ENCODE measurements at regions not wholly inside any gene's neighbourhood (a gene's known extent, or its start where the extent isn't known, plus 50 kb on each side); places are given as distances from the start of the nearest gene placed in this dataset.

DNA sequence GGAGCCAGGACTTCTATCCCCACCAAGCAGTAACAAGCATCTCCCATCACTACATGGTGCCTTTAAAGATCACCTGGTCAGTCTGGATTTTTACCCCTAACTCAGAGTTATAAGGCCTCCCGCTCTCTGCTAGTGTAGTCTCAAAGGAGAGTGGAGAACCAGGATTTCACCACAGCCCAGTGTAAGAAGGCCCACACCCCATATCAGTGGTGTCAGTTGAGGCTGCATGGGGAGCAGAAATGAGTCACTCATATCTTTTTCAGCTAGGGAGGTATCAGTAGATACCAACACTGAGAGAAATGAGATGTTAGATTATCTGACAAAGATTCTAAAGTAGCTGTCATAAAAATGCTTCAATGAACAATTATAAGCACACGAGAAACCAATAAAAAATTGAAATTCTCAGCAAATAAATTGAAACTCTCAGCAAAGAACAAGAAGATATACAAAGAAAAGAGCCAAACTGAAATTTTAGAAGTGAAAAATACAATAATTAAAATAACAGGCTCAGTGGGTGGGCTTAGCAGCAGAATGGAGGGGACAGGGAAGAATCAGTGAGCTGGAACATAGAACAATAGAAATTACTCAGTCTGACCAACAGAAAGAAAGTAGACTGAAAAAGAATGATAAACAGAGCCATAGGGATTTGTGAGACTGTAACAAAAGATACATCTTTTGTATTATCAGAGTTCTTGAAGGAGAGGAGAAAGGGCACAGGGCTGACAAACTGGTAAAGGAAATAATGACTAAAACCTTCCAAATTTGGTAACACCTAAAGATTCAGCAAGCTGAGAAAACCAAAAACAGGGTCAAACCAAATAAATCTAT is 257.7 kb downstream of the ANAPC1 start:
- intact Hi-C loops (cut with micrococcal nuclease) = no loop called here
- no peak for ATAC-seq
- DNase-seq = no peak

DNA sequence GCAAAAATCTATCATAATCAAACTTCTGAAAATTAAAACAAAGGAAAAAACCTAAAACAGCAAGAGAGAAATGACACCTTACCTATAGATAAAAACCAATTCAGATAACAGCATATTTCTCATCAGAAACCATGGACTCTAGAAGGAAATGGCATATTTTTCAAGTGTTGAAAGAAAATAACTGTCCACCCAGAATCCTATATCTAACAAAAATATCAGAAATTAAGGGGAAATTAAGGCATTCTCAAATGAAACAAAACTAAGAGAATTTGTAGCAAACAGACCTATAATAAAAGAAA is 257.2 kb downstream of the ANAPC1 start:
- intact Hi-C loops (cut with micrococcal nuclease) = no loop called here
- DNase-seq (no peak), ATAC-seq (no peak)

DNA sequence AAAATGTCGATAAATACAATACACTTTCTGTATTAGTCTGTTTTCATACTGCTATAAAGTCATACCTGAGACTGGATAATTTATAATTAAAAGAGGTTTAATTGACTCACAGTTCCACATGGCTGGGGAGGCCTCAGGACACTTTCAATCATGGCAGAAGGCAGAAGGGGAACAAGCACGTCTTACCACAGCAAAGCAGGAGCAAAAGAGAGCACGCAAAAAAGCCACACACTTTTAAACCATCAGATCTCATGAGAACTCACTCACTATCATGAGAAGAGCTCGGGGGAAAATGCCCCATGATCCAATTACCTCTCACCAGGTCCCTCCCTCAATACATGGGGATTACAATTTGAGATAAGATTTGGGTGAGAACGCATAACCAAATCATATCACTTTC is 256.7 kb downstream of the ANAPC1 start:
- ATAC-seq (no peak), DNase-seq (no peak)
- intact Hi-C loops (cut with micrococcal nuclease) = no loop called here

DNA sequence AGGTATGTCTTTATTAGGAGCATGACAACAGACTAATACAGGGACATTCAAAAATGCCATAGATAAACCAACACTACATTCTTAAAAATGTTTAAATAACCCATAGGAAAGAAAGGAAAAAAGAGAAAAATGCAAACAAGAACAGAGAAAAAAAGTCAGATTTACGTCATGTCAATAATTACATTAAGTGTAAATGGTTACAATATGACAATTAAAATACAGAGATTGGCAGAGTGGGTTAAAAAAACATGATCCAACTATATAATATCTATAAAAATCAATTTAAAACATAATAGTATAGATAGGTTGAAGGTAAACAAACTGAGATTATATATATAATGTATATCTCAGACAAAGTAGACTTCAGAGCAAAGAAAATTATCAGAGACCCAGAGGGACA is 255.8 kb downstream of the ANAPC1 start:
- intact Hi-C loops (cut with micrococcal nuclease) = no loop called here
- DNase-seq (no peak), ATAC-seq (no peak)

DNA sequence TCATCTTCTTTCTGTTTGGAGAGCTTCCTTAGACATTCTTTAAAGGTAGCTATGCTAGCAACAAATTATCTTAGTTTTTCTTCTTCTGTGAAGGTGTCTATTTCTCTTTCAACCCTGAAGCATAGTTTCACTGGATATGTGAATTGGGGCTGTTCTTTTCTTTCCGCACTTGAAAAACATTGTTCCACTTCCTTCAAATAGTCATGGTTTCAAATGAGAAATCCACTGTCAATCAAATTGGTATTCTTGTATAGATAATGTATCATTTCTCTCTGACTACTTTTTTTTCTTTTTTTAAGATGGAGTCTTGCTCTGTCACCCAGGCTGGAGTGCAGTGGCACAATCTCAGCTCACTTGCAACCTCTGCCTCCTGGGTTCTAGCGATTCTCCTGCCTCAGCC is 254.0 kb downstream of the ANAPC1 start:
- ATAC-seq (no peak), DNase-seq (no peak)
- intact Hi-C loops (cut with micrococcal nuclease) = no loop called here

DNA sequence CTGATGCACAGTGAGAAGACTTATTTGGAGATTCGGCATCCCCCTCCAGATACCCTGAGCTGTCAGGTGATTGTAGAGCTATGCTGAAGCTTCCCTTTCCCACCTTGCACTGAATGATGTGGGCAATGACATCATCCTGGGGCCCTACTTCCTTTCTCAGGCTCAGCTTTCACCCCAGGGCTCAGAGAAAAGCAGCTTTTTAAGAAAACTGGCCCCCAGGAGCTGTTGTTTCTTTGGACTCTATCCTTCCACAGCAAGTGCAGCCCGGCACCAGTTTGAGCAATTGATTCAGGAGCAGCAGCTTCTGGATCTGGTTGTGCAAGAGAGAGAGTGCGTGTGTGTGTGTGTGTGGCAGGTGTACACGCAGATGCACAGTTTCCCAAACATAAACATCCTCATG is 251.3 kb downstream of the ANAPC1 start:
- intact Hi-C loops (cut with micrococcal nuclease) = no loop called here
- DNase-seq = no peak
- ATAC-seq = no peak

DNA sequence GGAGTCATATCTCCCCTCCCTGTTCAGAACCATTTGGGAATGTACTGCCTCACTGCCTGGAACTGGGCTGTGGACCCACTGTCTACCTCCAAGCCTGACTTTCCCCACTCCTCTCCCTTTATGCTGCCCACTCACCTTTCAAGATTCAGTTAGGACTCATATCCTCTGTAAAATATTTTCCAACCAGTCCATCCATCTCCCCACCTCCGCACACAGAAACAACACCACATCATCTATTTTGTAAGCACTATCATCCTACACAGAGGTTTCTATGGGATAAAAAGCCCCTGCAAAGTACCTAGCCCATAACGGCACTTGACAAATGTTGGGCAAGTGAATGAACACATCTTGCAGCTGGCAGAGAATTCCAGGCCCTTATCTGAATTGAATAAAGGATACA is 250.8 kb downstream of the ANAPC1 start:
- intact Hi-C loops (cut with micrococcal nuclease) = no loop called here
- no peak for ATAC-seq
- no peak for DNase-seq

GRCh38 chr2:111633643-111634042 is 250.3 kb downstream of the ANAPC1 start:
- DNase-seq (no peak), ATAC-seq (no peak)
- intact Hi-C loops (cut with micrococcal nuclease) = no loop called here

GRCh38 chr2:111634050-111634794 is 249.8 kb downstream of the ANAPC1 start:
- no peak for ATAC-seq
- no peak for DNase-seq
- intact Hi-C loops (cut with micrococcal nuclease) = no loop called here

GRCh38 chr2:111634995-111635538 is 248.9 kb downstream of the ANAPC1 start:
- intact Hi-C loops (cut with micrococcal nuclease) = no loop called here
- DNase-seq (no peak), ATAC-seq (no peak)

- intact Hi-C loops (cut with micrococcal nuclease) = no loop called here
- DNase-seq (no peak), ATAC-seq (no peak)
These were observed 247.1 kb downstream of the ANAPC1 start for GRCh38 chr2:111636905-111637304.

GRCh38 chr2:111638274-111638877 is 245.6 kb downstream of the ANAPC1 start:
- DNase-seq = no peak
- no peak for ATAC-seq
- intact Hi-C loops (cut with micrococcal nuclease) = no loop called here

DNA sequence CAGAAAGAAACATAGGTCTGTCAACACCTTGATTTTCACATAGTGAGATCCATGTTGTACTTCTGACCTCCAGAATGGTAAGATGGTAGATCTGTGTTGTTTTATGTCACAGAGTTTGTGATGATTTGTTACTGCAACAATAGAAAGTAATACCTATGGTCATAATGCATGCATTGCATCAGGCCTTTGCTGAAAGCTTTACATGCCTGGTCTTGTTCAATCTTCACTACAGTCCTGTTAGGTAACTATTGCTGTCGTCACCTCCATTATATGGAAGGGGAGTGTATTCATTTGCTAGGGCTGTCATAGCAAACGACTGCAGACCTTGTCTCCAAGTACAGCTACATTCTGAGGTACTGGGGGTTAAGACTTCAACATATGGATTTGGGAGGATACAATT is 243.5 kb downstream of the ANAPC1 start:
- DNase-seq (no peak), ATAC-seq (no peak)
- intact Hi-C loops (cut with micrococcal nuclease) = no loop called here

- intact Hi-C loops (cut with micrococcal nuclease) = no loop called here
- no peak for DNase-seq
- no peak for ATAC-seq
These were observed 241.2 kb downstream of the ANAPC1 start for GRCh38 chr2:111642586-111643327.

- ATAC-seq (no peak), DNase-seq (no peak)
- intact Hi-C loops (cut with micrococcal nuclease) = no loop called here
These were observed 240.2 kb downstream of the ANAPC1 start for GRCh38 chr2:111643759-111644158.

- intact Hi-C loops (cut with micrococcal nuclease) = no loop called here
These were observed 236.6 kb downstream of the ANAPC1 start for GRCh38 chr2:111647359-111647758.

GRCh38 chr2:111652038-111652437 is 232.0 kb downstream of the ANAPC1 start:
- intact Hi-C loops (cut with micrococcal nuclease) = no loop called here
- ATAC-seq (no peak), DNase-seq (no peak)

More at GRCh38 chr2:111647359-111647758, 236.6 kb downstream of the ANAPC1 start:
- ATAC-seq (no peak), DNase-seq (no peak)

- intact Hi-C loops (cut with micrococcal nuclease) = no loop called here
- DNase-seq (no peak), ATAC-seq (no peak)
These were observed 231.3 kb downstream of the ANAPC1 start for GRCh38 chr2:111652681-111653080.

GRCh38 chr2:111653103-111653624 is 230.8 kb downstream of the ANAPC1 start:
- no peak for DNase-seq
- no peak for ATAC-seq
- intact Hi-C loops (cut with micrococcal nuclease) = no loop called here

Measured in left ventricle myocardium superior (tissue), 1 donor.